HG03175 (cell line): ENCODE measurements at regions not wholly inside any gene's neighbourhood (a gene's known extent, or its start where the extent isn't known, plus 50 kb on each side); places are given as distances from the start of the nearest gene placed in this dataset.

Experiments used
- ATAC-seq: cut with Tn5 transposase; IDR thresholded peaks from one replicate; pipeline ENCODE4 v1.9.1; 2021; ENCODE audit warnings: mild to moderate bottlenecking, moderate library complexity; ENCODE audit not compliant: unreplicated experiment

- peak; percentile 65 for ATAC-seq
Observed at GRCh38 chr14:60349663-60350365, 100.8 kb downstream of the PPM1A start.

GRCh38 chr14:60350366-60350720 lies 101.3 kb downstream of the PPM1A start:
- ATAC-seq, result peak; percentile 19

- no peak for ATAC-seq
Observed at GRCh38 chr14:60353420-60353819, 104.4 kb downstream of the PPM1A start.

- no peak for ATAC-seq
Observed at GRCh38 chr14:60355768-60356167, 106.7 kb downstream of the PPM1A start.

- no peak for ATAC-seq
Observed at GRCh38 chr14:60356386-60356785, 107.4 kb downstream of the PPM1A start.

GRCh38 chr14:60356906-60357550 lies 108.0 kb downstream of the PPM1A start:
- ATAC-seq, result no peak

GRCh38 chr14:60357551-60358149 lies 108.6 kb downstream of the PPM1A start:
- ATAC-seq, result no peak

GRCh38 chr14:60363275-60363674 lies 114.3 kb downstream of the PPM1A start:
- no peak for ATAC-seq

- ATAC-seq, result no peak
Observed at GRCh38 chr14:60363687-60364086, 114.7 kb downstream of the PPM1A start.

GRCh38 chr14:60381909-60382308 lies 104.0 kb downstream of the C14orf39 start:
- ATAC-seq, result no peak
